OCI-LY3 (cell line): ENCODE measurements at regions not wholly inside any gene's neighbourhood (a gene's known extent, or its start where the extent isn't known, plus 50 kb on each side); places are given as distances from the start of the nearest gene placed in this dataset.

ENCODE experiments used
- H2AFZ ChIP-seq: fragments of 200-600, 300-600 bp; shearing (Covaris generic); 2 replicates; pipeline ENCODE4 v1.6.0; 2014; ENCODE audit warnings: antibody characterized with exemption, low read depth, low read length
- H3K27ac ChIP-seq: fragments of 200-600, 300-600 bp; sonication (generic); 2 replicates; pipeline ENCODE4 v1.5.1; 2014; ENCODE audit warnings: mild to moderate bottlenecking, low read length, moderate library complexity, mixed read lengths
- H3K27me3 ChIP-seq: fragments of 200-600, 300-600 bp; sonication (generic); 2 replicates; pipeline ENCODE4 v1.6.1; 2014; ENCODE audit warnings: low read depth, low read length, mixed read lengths
- H3K36me3 ChIP-seq: fragments of 200-600, 300-600 bp; sonication (generic); replicated peaks from 2 replicates; pipeline ENCODE3; 2014; ENCODE audit warnings: low read depth, low read length, mixed read lengths
- H3K4me1 ChIP-seq: fragments of 300-600, 200-600 bp; sonication (generic); 2 replicates; pipeline ENCODE4 v1.6.1; 2014; ENCODE audit warnings: low read length, mixed read lengths
- H3K4me2 ChIP-seq: fragments of 200-600, 300-600 bp; sonication (generic); 2 replicates; pipeline ENCODE4 v1.6.1; 2014; ENCODE audit warnings: low read length, mixed read lengths
- H3K4me3 ChIP-seq: fragments of 300-600, 200-600 bp; sonication (generic); 2 replicates; pipeline ENCODE4 v1.5.1; 2014; ENCODE audit warnings: antibody characterized with exemption, mild to moderate bottlenecking, low read length, moderate library complexity
- H3K79me2 ChIP-seq: fragments of 300-600, 200-600 bp; shearing (Covaris generic); 2 replicates; pipeline ENCODE4 v1.6.1; 2014; ENCODE audit warnings: mild to moderate bottlenecking, low read length, mixed read lengths
- H3K9ac ChIP-seq: fragments of 300-600, 200-600 bp; shearing (Covaris generic); 2 replicates; pipeline ENCODE4 v1.6.0; 2014; ENCODE audit warnings: mild to moderate bottlenecking, low read length, moderate library complexity
- H3K9me3 ChIP-seq: fragments of 200-600, 300-600 bp; shearing (Covaris generic); 2 replicates; pipeline ENCODE4 v1.6.1; 2014; ENCODE audit warnings: low read length, mixed read lengths; ENCODE audit not compliant: insufficient read depth
- H4K20me1 ChIP-seq: fragments of 200-600, 300-600 bp; sonication (generic); 2 replicates; pipeline ENCODE4 v1.6.1; 2016; ENCODE audit warnings: low read length, mixed read lengths; ENCODE audit not compliant: insufficient read depth
- EZH2phosphoT487 ChIP-seq: fragments of 200-600 bp; shearing (Covaris generic); IDR thresholded peaks from 2 replicates; pipeline ENCODE4 v1.6.1; 2018; ENCODE audit warnings: antibody characterized with exemption, mixed run types, low read depth
- TF ChIP-seq, protein P1 (sequence below): fragments of 200-600, 300-600 bp; sonication (generic); IDR thresholded peaks from 2 replicates; pipeline ENCODE4 v1.5.1; 2014; ENCODE audit warnings: antibody characterized with exemption, low read length, low read depth

DNA sequence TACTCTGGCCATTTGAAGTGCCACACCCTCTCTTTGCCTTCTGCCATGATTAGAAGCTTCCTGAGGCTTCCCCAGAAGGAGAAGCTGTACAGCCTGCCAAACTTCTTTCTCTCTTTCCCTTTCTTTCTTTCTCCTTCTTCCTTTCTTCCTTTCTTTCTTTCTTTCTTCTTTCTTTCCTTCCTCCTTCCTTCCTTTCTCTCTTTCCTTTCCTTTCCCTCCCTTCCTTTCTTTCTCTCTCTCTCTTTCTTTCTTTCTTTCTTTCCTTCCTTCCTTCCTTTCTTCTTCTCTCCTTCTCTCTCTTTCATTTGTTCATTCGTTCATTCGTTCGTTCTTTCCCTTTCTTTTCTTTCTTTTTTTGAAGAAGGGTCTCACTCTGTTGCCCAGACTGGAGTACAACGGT, 931.0 kb downstream of the TTLL7 start:
- H3K9ac ChIP-seq = no peak overlapping the region
- no peaks in the 10 kb centered on the region for H4K20me1 ChIP-seq
- no peaks in the 10 kb centered on the region for H3K27me3 ChIP-seq
- H3K4me3 ChIP-seq = no peak overlapping the region
- H3K27ac ChIP-seq = no peak overlapping the region
- H2AFZ ChIP-seq = no peak overlapping the region
- TF ChIP-seq EZH2phosphoT487 = no peak
- TF ChIP-seq, protein P1, sequence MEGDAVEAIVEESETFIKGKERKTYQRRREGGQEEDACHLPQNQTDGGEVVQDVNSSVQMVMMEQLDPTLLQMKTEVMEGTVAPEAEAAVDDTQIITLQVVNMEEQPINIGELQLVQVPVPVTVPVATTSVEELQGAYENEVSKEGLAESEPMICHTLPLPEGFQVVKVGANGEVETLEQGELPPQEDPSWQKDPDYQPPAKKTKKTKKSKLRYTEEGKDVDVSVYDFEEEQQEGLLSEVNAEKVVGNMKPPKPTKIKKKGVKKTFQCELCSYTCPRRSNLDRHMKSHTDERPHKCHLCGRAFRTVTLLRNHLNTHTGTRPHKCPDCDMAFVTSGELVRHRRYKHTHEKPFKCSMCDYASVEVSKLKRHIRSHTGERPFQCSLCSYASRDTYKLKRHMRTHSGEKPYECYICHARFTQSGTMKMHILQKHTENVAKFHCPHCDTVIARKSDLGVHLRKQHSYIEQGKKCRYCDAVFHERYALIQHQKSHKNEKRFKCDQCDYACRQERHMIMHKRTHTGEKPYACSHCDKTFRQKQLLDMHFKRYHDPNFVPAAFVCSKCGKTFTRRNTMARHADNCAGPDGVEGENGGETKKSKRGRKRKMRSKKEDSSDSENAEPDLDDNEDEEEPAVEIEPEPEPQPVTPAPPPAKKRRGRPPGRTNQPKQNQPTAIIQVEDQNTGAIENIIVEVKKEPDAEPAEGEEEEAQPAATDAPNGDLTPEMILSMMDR = no peak
- no peak overlapping the region for H3K4me2 ChIP-seq
- H3K79me2 ChIP-seq = no peaks in the 10 kb centered on the region
- H3K4me1 ChIP-seq = no peaks in the 10 kb centered on the region
- no peaks in the 10 kb centered on the region for H3K9me3 ChIP-seq
- H3K36me3 ChIP-seq = peaks cover 9% of the 10 kb centered on the region

DNA sequence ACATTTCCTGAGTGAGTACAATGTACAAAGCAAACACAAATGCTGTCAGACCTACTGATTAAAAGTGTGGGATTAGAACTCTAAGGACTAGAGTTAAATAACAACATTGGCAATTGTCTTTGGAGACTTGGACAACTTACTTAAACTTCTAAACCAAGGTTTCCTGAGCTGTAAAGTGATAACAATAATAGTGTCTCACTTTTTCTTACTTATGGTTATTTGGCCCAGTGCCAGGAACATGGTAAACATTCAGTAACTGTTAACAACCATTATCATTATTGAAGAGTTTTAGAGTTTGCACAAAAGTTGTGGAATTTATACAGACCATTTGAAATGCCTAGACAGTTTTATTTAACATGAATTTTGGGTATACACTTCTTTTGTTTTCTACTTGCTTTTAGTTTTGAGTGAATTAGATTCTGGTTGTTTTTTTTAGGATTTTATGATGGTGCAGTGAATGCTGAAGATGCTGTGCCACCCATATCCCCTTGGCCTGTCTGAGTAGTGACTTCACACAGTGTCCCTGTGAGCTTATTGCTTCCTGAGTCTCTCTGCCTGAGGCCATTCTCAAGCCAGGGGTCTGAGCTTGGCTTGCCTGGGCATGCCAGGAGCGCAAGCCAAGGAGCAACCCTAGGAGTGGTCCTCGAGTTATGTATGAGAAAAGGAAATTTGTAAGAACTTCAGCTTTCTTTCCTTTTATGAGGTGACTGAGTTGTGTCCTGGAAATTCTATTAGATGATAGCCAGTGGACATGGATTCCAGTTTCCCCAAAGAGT, 932.8 kb downstream of the TTLL7 start:
- Histone ChIP-seq H3K27ac (no peak overlapping the region), H3K36me3 (peaks cover 12% of the 10 kb centered on the region), H3K9me3 (no peaks in the 10 kb centered on the region), H3K4me2 (no peak overlapping the region), H3K4me3 (no peak overlapping the region), H2AFZ (no peak overlapping the region), H3K9ac (no peak overlapping the region), H4K20me1 (no peaks in the 10 kb centered on the region), H3K79me2 (no peaks in the 10 kb centered on the region), H3K4me1 (no peaks in the 10 kb centered on the region), H3K27me3 (no peaks in the 10 kb centered on the region)
- no peak for TF ChIP-seq EZH2phosphoT487
- TF ChIP-seq, protein P1 = no peak

DNA sequence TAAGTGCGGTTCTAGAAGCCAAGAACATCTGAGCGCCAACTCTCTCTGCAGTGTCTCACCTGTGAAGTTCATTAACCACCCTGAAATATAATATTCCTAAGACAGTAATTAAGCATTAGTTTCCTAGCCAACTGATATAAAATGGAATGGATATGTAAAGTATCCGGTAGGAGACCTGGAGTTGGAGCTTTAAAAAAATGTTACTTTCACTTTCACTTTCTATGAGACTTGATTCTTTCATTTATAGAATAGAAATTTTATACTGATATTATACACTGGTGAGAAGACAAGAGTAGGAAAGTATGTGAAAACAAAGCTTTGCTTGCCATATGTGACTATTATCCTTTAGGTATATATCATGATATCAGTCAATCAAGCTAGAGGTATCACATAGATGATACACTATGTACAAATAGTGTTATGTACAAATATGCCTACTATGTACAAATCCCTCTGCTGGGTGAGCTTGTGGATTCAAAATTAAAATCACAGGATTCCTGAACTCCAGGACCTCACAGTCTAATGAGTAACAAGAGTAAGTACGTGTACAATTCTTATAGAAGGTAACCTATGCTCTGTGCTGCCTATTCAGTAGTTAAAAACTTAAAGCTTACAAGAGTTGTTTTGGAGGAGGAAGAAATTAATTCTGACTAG, 934.2 kb downstream of the TTLL7 start:
- TF ChIP-seq, protein P1 = no peak
- no peak for TF ChIP-seq EZH2phosphoT487

DNA sequence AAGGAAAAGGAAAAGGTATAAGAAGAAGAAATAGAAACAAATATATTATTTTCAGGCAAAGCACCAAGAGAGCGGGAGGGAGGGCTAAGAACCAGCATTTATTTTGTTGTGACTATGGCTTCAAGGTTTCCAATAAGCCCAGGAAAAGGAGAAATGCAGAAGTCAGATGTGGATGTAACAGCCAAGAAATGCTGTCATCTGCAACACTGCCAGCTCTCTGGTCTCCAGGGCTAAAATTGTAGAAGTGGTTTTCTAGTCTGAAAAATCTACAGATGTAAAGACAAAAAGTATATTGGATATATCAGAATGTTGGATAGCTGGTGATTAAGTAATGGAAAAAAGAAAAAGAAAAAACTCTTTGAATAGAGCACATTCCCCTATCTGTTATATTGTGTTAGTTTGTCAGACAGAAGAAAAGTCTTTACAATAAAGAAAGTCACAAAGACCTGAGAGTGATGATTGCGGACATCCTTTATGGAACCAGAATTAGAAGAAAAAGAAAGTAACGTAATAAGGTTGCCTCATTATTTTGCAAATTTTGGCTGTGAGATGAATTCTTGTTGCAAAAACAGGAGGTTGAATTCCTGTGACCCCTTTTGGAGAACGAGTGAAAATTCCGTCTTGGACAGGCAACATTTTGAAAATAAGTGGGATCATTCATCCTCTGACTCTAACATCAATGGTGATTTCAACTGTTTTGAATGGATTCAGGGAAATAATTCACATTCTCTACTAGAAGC, 938.1 kb downstream of the TTLL7 start:
- Histone ChIP-seq H3K36me3 (peaks cover 6% of the 10 kb centered on the region), H4K20me1 (0 out of 2 replicates have a peak, but pooled peaks cover 3% of the 10 kb centered on the region), H3K4me1 (no peaks in the 10 kb centered on the region), H3K9me3 (no peaks in the 10 kb centered on the region), H3K9ac (no peak overlapping the region), H3K79me2 (no peaks in the 10 kb centered on the region), H2AFZ (no peak overlapping the region), H3K4me2 (no peak overlapping the region), H3K4me3 (no peak overlapping the region), H3K27ac (no peak overlapping the region), H3K27me3 (no peaks in the 10 kb centered on the region)
- TF ChIP-seq, protein P1 = no peak
- no peak for TF ChIP-seq EZH2phosphoT487

More for the DNA sequence above, 934.2 kb downstream of the TTLL7 start:
- Histone ChIP-seq H3K4me1 (no peaks in the 10 kb centered on the region), H3K9me3 (no peaks in the 10 kb centered on the region), H3K4me2 (no peak overlapping the region), H3K27me3 (no peaks in the 10 kb centered on the region), H3K79me2 (no peaks in the 10 kb centered on the region), H3K36me3 (peaks cover 12% of the 10 kb centered on the region), H2AFZ (no peak overlapping the region), H3K27ac (no peak overlapping the region), H3K4me3 (no peak overlapping the region), H4K20me1 (0 out of 2 replicates have a peak, but pooled peaks cover 3% of the 10 kb centered on the region), H3K9ac (no peak overlapping the region)
